ENCODE measurements at regions not wholly inside any gene's neighbourhood (a gene's known extent, or its start where the extent isn't known, plus 50 kb on each side); places are given as distances from the start of the nearest gene placed in this dataset.

DNA sequence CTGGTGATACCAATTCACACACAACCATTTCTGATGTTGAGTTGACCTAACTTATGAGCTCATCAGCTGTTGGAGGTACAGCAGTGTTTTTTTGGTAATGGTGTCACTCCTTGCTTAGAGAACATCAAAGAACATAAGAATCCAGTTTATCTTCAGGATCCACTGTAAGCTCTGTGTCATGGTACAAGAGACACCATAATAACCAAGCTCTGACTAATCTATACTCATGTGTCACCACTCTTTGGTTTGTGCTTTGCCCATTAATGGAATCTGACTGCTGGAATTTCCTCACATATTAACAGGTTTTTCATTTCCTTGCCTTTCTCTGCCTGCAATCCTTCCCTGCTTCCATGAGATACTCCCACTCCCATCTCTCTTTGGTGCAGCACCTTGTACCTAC lies 735.1 kb upstream of the LCORL start:
- ATAC-seq = no peak
- Histone ChIP-seq H3K4me1 (no peaks in the 10 kb centered on the region), H3K9me3 (no peaks in the 10 kb centered on the region), H3K27ac (no peak overlapping the region), H3K4me3 (no peak overlapping the region), H3K27me3 (no peaks in the 10 kb centered on the region), H3K36me3 (no peaks in the 10 kb centered on the region)
- TF ChIP-seq EP300 (IDR thresholded peaks at IDR 0.05) = no peak
- TF ChIP-seq POLR2AphosphoS5 (IDR thresholded peaks at IDR 0.05) = no peak
- TF ChIP-seq POLR2A (IDR thresholded peaks at IDR 0.05) = no peak
- TF ChIP-seq, protein P1, sequence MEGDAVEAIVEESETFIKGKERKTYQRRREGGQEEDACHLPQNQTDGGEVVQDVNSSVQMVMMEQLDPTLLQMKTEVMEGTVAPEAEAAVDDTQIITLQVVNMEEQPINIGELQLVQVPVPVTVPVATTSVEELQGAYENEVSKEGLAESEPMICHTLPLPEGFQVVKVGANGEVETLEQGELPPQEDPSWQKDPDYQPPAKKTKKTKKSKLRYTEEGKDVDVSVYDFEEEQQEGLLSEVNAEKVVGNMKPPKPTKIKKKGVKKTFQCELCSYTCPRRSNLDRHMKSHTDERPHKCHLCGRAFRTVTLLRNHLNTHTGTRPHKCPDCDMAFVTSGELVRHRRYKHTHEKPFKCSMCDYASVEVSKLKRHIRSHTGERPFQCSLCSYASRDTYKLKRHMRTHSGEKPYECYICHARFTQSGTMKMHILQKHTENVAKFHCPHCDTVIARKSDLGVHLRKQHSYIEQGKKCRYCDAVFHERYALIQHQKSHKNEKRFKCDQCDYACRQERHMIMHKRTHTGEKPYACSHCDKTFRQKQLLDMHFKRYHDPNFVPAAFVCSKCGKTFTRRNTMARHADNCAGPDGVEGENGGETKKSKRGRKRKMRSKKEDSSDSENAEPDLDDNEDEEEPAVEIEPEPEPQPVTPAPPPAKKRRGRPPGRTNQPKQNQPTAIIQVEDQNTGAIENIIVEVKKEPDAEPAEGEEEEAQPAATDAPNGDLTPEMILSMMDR (IDR thresholded peaks at IDR 0.05) = no peak

DNA sequence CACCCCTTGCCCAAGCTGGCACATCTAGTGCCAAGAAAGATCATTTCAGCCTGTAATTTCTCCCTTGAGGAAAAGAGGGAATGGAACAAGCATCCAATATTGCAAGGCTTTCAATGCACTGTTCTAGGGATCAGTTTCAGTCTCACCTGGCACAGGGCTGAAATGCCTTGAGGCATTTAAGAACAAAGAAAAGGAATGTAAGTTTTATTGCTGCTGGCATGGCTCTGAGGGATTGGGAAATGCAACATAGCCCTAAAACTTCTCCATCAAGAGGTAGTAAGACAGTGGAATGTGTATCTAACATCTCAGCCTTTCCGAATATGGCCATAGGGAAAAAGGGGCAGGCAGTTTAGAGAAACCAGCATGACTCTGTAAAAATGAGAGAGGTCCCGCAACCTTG lies 732.6 kb upstream of the LCORL start:
- Histone ChIP-seq H3K4me3 (no peak overlapping the region), H3K4me1 (no peaks in the 10 kb centered on the region), H3K9me3 (no peaks in the 10 kb centered on the region), H3K27me3 (no peaks in the 10 kb centered on the region), H3K27ac (no peak overlapping the region), H3K36me3 (no peaks in the 10 kb centered on the region)
- TF ChIP-seq POLR2AphosphoS5 (IDR thresholded peaks at IDR 0.05) (no peak), POLR2A (IDR thresholded peaks at IDR 0.05) (no peak), EP300 (IDR thresholded peaks at IDR 0.05) (no peak)
- TF ChIP-seq, protein P1 (IDR thresholded peaks at IDR 0.05) = no peak
- no peak for ATAC-seq
- 93% methylated on average over 2 of the region's 2 CpGs; no CpG with 5 or more reads in 1 of the 2 donors for WGBS, 2 donors (ENCODE audit: low coverage in 1 of 2)

DNA sequence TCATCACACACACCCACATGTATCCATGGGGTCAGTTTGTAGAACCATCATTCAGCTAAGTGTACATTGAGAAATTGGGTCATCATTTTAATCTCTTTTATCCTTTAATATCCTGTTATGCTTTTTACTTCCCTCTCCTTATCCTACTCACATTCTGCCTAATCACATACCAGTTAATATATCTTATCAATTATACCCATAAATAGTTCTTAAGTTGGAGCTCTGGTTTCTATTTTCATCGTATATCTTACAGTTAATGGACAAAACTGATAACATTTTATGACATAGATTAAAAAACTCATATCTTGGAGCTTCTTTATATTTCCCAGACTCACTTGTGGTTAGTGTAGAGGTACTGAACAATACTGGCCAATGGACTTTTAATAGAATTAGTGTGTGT lies 729.5 kb upstream of the LCORL start:
- Histone ChIP-seq H3K4me3 (no peak overlapping the region), H3K27me3 (no peaks in the 10 kb centered on the region), H3K9me3 (no peaks in the 10 kb centered on the region), H3K27ac (no peak overlapping the region), H3K4me1 (no peaks in the 10 kb centered on the region), H3K36me3 (no peaks in the 10 kb centered on the region)
- TF ChIP-seq EP300 (IDR thresholded peaks at IDR 0.05) = no peak
- no peak for TF ChIP-seq POLR2A (IDR thresholded peaks at IDR 0.05)
- TF ChIP-seq, protein P1 (IDR thresholded peaks at IDR 0.05) = no peak
- TF ChIP-seq POLR2AphosphoS5 (IDR thresholded peaks at IDR 0.05) = no peak
- 73 to 86% methylated on average over 1 of the region's 1 CpG for WGBS, 2 donors (ENCODE audit: low coverage in 1 of 2)
- ATAC-seq = no peak

DNA sequence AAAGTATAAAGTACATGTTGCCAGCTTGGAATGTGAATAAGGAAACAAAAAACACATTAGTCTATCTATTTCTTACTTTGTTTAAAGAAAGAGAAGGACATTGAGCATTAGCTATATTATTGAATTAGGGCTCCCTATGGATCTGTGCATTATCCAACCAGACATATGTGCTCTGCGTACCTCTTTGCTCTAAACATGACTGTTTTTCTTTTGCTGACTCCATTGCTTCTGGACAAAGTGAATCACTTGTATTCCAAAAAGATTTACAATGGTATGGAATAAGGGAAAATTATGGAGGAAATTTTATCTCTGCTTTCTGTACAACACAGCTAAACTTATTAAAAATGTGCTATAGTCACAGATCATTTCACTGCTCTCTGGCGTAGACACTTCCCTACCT lies 727.8 kb upstream of the LCORL start:
- no peaks in the 10 kb centered on the region for H3K27me3 ChIP-seq
- TF ChIP-seq POLR2AphosphoS5 (IDR thresholded peaks at IDR 0.05) = no peak
- TF ChIP-seq, protein P1 (IDR thresholded peaks at IDR 0.05) = no peak
- no peak for TF ChIP-seq EP300 (IDR thresholded peaks at IDR 0.05)
- TF ChIP-seq POLR2A (IDR thresholded peaks at IDR 0.05) = no peak
- no peak for ATAC-seq
- H3K36me3 ChIP-seq = no peaks in the 10 kb centered on the region
- H3K4me3 ChIP-seq = no peak overlapping the region
- H3K4me1 ChIP-seq = no peaks in the 10 kb centered on the region
- 67 to 79% methylated on average over 1 of the region's 2 CpGs for WGBS, 2 donors (ENCODE audit: low coverage in 1 of 2)
- H3K27ac ChIP-seq = no peak overlapping the region
- H3K9me3 ChIP-seq = no peaks in the 10 kb centered on the region

DNA sequence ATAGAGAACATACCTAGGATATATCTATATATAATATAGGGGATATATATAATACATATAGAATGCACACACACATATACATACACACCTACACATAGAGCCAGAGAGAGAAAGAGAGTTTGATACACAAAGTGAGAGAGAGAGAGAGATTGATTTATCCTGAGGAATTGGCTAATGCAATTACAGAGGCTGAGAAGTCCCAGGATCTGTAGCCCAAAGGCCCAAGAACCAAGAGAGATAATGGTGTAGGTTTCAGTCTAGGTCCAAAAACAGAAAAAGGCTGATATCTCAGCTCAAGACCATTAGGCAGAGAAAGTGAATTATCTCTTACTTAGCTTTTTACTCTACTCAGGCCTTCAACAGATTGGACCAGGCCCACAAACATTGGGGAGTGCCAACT lies 715.0 kb upstream of the LCORL start:
- no peak overlapping the region for H3K4me3 ChIP-seq
- TF ChIP-seq, protein P1 (IDR thresholded peaks at IDR 0.05) = no peak
- no peak for TF ChIP-seq POLR2A (IDR thresholded peaks at IDR 0.05)
- TF ChIP-seq POLR2AphosphoS5 (IDR thresholded peaks at IDR 0.05) = no peak
- TF ChIP-seq EP300 (IDR thresholded peaks at IDR 0.05) = no peak
- ATAC-seq = no peak
- no peaks in the 10 kb centered on the region for H3K36me3 ChIP-seq
- peaks cover 0 to 17% (median 4%) of the 10 kb centered on the region in 3 donors for H3K4me1 ChIP-seq
- H3K27ac ChIP-seq = no peak overlapping the region
- no peaks in the 10 kb centered on the region for H3K27me3 ChIP-seq
- H3K9me3 ChIP-seq = no peaks in the 10 kb centered on the region
